Stimulated activated memory B cell treated with anti-CD40 and anti-IgM and Interleukin-4, amounts not matched to agents 10 μg/mL and 1 μg/mL and 100 μg/mL, for 72 hours (primary cell): ENCODE measurements at regions not wholly inside any gene's neighbourhood (a gene's known extent, or its start where the extent isn't known, plus 50 kb on each side); places are given as distances from the start of the nearest gene placed in this dataset.
"Not testable (repeated sequence)": the region's sequence is repeated elsewhere in the genome, so short reads cannot be mapped to it uniquely, and the experiment has no call there.

Experiments
- ATAC-seq: fragments of 150-1000 bp; cut with Tn5 transposase; 2 replicates; pipeline ENCODE4 v1.10.0; 2021
- H3K27ac Mint-ChIP-seq: one replicate; pipeline ENCODE4 v1.8.0; 2022; ENCODE audit warnings: mild to moderate bottlenecking, mixed read lengths
- H3K27me3 Mint-ChIP-seq: one replicate; pipeline ENCODE4 v1.8.0; 2022; ENCODE audit warnings: mixed read lengths
- H3K36me3 Mint-ChIP-seq: one replicate; pipeline ENCODE4 v1.8.0; 2022; ENCODE audit warnings: mixed read lengths
- H3K4me1 Mint-ChIP-seq: one replicate; pipeline ENCODE4 v1.8.0; 2022; ENCODE audit warnings: mixed read lengths
- H3K4me3 Mint-ChIP-seq: one replicate; pipeline ENCODE4 v1.8.0; 2022; ENCODE audit warnings: mild to moderate bottlenecking, moderate library complexity, mixed read lengths
- H3K9me3 Mint-ChIP-seq: one replicate; pipeline ENCODE4 v1.8.0; 2022; ENCODE audit warnings: mixed read lengths

GRCh38 chr1:30008372-30008997 lies 714.9 kb downstream of the MATN1 start:
- no peak overlapping the region for H3K27ac Mint-ChIP-seq
- H3K9me3 Mint-ChIP-seq, result no peaks in the 10 kb centered on the region
- no peaks in the 10 kb centered on the region for H3K36me3 Mint-ChIP-seq
- no peaks in the 10 kb centered on the region for H3K4me1 Mint-ChIP-seq
- peaks cover 22% of the 10 kb centered on the region for H3K27me3 Mint-ChIP-seq
- ATAC-seq, result no peak
- no peak overlapping the region for H3K4me3 Mint-ChIP-seq

GRCh38 chr1:30005972-30006619 lies 717.3 kb downstream of the MATN1 start:
- Mint-ChIP-seq H3K9me3 (no peaks in the 10 kb centered on the region), H3K27ac (no peak overlapping the region), H3K4me3 (no peak overlapping the region), H3K36me3 (no peaks in the 10 kb centered on the region), H3K4me1 (no peaks in the 10 kb centered on the region), H3K27me3 (peaks cover 5% of the 10 kb centered on the region)
- ATAC-seq, result no peak

DNA sequence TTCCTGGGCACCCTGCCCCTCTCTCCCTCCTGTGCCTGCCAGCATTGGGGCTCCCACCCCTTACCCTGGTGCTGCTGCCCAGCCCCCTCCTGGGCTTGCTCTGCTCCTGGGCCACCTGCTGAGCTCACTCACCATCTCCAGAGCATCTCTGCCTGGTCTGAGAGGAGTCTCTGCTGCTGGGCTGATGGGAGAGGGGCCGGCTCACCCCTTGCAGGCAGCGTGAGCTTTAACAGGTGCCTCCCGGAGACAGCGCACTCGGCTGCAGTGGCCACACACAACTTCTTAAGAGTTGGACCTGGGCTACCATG lies 721.7 kb downstream of the MATN1 start:
- Mint-ChIP-seq H3K27ac (no peak overlapping the region), H3K4me1 (no peaks in the 10 kb centered on the region), H3K4me3 (no peak overlapping the region), H3K36me3 (no peaks in the 10 kb centered on the region), H3K27me3 (no peaks in the 10 kb centered on the region), H3K9me3 (no peaks in the 10 kb centered on the region)
- peak; percentile 4 for ATAC-seq

DNA sequence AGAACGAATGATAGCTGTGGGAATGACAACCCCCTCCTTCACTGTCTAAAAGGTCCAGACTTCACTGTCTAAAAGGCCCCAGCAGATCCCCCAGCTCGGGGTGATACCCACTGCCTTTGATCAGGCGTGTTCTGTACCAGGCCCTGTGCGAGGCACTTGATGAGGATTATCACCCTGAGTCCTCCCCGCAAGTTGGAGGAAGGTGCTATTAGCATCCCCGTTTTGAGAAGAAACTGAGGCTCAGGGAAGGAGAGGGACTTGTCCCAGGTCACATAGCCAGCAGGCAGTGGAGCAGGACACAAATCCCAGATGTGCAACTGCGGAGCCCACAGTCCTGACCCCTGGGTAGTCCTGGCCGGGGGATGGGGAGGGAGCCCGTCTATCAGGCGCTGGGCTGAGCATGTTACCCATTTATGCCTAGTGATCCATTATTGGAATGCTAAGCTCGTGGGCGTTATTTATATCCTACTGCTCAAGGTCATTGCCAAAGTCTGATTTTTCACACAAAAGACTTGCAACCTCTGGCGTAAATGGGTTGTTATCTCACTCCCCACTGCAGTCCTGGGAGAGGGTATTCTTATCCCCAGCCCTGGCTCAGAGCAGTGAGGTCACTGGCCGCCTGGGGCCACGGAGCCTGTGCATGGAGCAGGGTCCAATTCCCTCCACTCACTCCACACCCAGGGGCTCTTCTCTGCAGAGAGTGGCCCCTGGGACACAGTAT lies 722.2 kb downstream of the MATN1 start:
- Mint-ChIP-seq H3K27ac (no peak overlapping the region), H3K4me3 (no peak overlapping the region), H3K36me3 (no peaks in the 10 kb centered on the region), H3K9me3 (peaks cover 2% of the 10 kb centered on the region), H3K4me1 (no peaks in the 10 kb centered on the region), H3K27me3 (no peaks in the 10 kb centered on the region)
- no peak for ATAC-seq

- Mint-ChIP-seq H3K4me3 (no peak overlapping the region), H3K9me3 (peaks cover 5% of the 10 kb centered on the region), H3K27ac (no peak overlapping the region), H3K36me3 (no peaks in the 10 kb centered on the region), H3K27me3 (no peaks in the 10 kb centered on the region), H3K4me1 (no peaks in the 10 kb centered on the region)
- no peak for ATAC-seq
These were observed 723.1 kb downstream of the MATN1 start for GRCh38 chr1:30000266-30000665.

DNA sequence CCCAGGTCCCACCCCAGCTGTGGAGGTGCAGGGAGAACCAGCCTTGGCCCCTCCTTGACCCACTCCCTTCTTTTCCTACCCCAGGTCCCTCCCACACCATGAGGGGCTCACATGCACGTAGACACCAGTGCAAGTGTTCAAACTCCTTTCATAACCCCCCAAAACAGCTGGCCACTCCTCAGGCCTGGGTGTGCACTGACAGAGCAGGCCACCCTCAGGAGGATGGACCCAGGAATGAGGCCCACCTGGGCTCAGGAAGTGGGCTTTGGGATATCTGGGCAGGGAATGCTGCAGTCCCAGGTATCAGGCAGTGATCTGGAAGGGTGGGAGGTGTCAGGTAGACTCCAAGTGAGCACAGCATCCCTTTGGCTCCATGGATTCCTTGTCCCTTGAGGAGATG lies 723.8 kb downstream of the MATN1 start:
- H3K9me3 Mint-ChIP-seq, result peaks cover 8% of the 10 kb centered on the region
- no peak for ATAC-seq
- no peak overlapping the region for H3K4me3 Mint-ChIP-seq

DNA sequence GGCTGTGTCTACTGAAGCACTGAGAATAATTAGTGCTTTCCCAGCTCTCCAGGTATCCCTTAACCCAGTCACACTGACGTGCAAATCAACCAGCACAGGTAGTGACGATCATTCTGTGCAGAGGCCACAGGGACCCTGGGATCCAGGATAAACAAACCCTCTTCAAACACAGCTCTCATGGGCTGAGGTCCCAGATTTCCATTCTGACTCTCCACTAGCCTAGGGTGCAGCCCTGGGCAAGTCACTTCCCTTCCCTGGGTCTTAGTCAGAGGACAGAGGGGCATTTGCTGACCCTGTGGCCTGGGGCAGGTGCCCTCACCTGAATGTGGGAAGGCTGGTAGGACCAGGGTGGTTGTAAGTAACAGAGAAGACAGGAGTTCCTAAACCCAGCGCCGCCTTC lies 724.7 kb downstream of the MATN1 start:
- Mint-ChIP-seq H3K4me3 (no peak overlapping the region), H3K4me1 (no peaks in the 10 kb centered on the region), H3K27ac (no peak overlapping the region), H3K36me3 (no peaks in the 10 kb centered on the region), H3K9me3 (peaks cover 8% of the 10 kb centered on the region), H3K27me3 (no peaks in the 10 kb centered on the region)
- ATAC-seq, result no peak

More for the DNA sequence above, 723.8 kb downstream of the MATN1 start:
- Mint-ChIP-seq H3K27me3 (no peaks in the 10 kb centered on the region), H3K4me1 (no peaks in the 10 kb centered on the region), H3K36me3 (no peaks in the 10 kb centered on the region), H3K27ac (no peak overlapping the region)

GRCh38 chr1:29997818-29998217 lies 725.6 kb downstream of the MATN1 start:
- not testable (repeated sequence) for H3K27ac Mint-ChIP-seq, H3K4me1 Mint-ChIP-seq, H3K27me3 Mint-ChIP-seq, H3K4me3 Mint-ChIP-seq, ATAC-seq, H3K36me3 Mint-ChIP-seq
- peaks cover 13% of the 10 kb centered on the region for H3K9me3 Mint-ChIP-seq

DNA sequence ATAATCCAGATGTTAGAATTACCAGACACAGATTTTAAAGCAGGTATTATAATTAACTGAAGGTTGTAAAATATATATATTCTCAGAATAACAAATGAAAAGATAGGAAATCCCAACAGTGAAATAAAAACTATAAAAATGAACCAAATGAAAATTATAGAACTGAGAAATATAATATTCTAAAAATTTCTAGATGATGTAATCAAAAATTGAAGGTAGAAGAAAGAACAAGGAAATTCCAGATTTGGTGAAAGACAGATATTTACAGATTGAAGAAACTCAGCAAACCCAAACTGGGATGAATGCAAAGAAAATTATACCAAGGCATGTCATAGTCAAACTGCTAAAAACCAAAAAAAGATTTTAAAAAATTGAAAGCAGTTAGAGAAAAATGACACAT lies 729.4 kb downstream of the MATN1 start:
- no peak for ATAC-seq
- Mint-ChIP-seq H3K4me1 (no peaks in the 10 kb centered on the region), H3K4me3 (no peak overlapping the region), H3K27me3 (peaks cover 9% of the 10 kb centered on the region), H3K27ac (no peak overlapping the region), H3K9me3 (peaks cover 13% of the 10 kb centered on the region), H3K36me3 (no peaks in the 10 kb centered on the region)

GRCh38 chr1:29991815-29992214 lies 731.6 kb downstream of the MATN1 start:
- H3K27me3 Mint-ChIP-seq, result peaks cover 9% of the 10 kb centered on the region
- H3K36me3 Mint-ChIP-seq, result no peaks in the 10 kb centered on the region
- no peak overlapping the region for H3K4me3 Mint-ChIP-seq
- no peak for ATAC-seq
- no peak overlapping the region for H3K27ac Mint-ChIP-seq
- peaks cover 13% of the 10 kb centered on the region for H3K9me3 Mint-ChIP-seq
- no peaks in the 10 kb centered on the region for H3K4me1 Mint-ChIP-seq

DNA sequence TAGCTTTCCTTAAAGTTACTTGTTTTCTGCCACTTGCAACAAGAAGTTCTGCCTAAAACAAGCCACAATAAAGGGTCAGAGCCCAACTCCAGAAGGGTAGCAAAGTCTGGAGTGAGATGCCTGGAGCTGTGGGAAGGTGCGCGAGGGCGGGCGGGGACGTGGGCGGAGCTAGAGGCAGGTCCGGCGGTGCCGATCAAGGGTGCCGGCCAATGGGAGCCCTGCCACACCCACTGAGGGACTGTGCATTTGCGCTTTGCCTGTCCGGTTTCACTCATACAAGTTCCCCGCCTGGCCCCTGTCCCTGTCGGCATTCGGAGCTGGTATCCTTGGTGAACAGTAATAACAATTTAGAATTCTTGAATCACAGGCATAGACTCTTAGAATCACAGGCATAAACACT lies 732.4 kb downstream of the MATN1 start:
- H3K9me3 Mint-ChIP-seq, result peaks cover 9% of the 10 kb centered on the region
- no peak overlapping the region for H3K4me3 Mint-ChIP-seq
- peaks cover 9% of the 10 kb centered on the region for H3K27me3 Mint-ChIP-seq
- no peaks in the 10 kb centered on the region for H3K36me3 Mint-ChIP-seq
- H3K27ac Mint-ChIP-seq, result no peak overlapping the region
- H3K4me1 Mint-ChIP-seq, result no peaks in the 10 kb centered on the region
- no peak for ATAC-seq

DNA sequence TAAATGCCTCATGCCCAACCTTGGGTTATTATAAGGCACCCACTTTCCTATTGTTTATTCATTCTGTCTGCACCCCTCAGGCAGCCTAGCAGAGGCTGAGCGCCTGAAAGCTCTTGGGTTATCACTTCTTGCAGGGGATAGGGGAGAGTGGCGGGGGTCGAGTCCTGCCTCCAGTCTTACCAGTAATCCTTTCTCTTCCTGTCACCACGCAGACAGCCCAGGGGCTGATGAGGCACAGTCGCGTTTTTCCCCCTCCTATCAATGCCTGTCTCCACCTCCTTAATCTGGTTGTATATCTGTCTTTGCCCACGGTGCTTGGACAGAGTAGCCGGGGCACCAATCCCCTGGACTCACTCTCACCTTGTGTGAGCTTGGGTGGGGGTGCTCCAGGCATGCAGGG lies 733.1 kb downstream of the MATN1 start:
- no peak overlapping the region for H3K27ac Mint-ChIP-seq
- H3K4me3 Mint-ChIP-seq, result no peak overlapping the region
- ATAC-seq, result no peak

DNA sequence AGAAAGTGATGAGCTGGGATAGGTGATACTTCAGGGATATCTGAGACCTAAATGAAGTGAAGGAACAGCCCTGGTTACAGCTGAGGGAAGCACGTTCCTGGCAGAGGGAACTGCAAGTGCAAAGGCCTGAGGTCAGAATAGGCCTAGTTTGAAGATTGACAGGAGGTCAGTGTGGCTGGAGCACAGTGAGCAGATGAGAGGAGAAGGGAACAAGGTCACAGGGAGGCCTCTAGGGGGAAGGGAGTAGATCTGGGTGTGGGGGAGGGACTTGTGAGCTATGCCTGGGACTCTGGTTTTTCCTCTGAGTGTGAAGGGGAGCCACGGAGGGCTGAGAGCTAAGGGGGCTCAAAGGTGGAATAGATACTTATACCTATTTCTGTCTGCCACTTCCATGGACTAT lies 736.4 kb downstream of the MATN1 start:
- peaks cover 5% of the 10 kb centered on the region for H3K9me3 Mint-ChIP-seq
- H3K27ac Mint-ChIP-seq, result no peak overlapping the region
- H3K27me3 Mint-ChIP-seq, result peaks cover 17% of the 10 kb centered on the region
- ATAC-seq, result no peak
- H3K4me1 Mint-ChIP-seq, result no peaks in the 10 kb centered on the region
- H3K4me3 Mint-ChIP-seq, result no peak overlapping the region
- H3K36me3 Mint-ChIP-seq, result no peaks in the 10 kb centered on the region

More for the DNA sequence above, 733.1 kb downstream of the MATN1 start:
- Mint-ChIP-seq H3K27me3 (peaks cover 9% of the 10 kb centered on the region), H3K4me1 (no peaks in the 10 kb centered on the region), H3K9me3 (peaks cover 8% of the 10 kb centered on the region), H3K36me3 (no peaks in the 10 kb centered on the region)

DNA sequence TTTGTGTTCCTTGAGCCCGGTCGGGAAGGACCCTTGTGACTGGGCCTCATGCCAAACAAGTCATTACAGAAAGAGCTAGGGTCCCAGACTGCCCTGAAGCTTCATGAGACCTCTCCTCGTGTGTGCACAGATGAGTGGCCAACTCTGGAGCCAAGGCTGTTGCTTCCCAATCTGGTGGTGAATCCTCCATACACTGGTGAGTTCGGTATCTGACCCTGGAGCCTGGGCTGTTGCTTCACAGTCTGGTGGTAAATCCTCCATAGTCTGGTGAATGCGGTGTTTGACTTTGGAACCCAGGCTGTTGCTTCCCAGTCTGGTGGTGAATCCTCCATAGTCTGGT lies 737.8 kb downstream of the MATN1 start:
- Mint-ChIP-seq H3K4me1 (no peaks in the 10 kb centered on the region), H3K27ac (no peak overlapping the region), H3K27me3 (peaks cover 28% of the 10 kb centered on the region), H3K4me3 (no peak overlapping the region), H3K9me3 (peaks cover 7% of the 10 kb centered on the region), H3K36me3 (no peaks in the 10 kb centered on the region)
- ATAC-seq, result no peak

DNA sequence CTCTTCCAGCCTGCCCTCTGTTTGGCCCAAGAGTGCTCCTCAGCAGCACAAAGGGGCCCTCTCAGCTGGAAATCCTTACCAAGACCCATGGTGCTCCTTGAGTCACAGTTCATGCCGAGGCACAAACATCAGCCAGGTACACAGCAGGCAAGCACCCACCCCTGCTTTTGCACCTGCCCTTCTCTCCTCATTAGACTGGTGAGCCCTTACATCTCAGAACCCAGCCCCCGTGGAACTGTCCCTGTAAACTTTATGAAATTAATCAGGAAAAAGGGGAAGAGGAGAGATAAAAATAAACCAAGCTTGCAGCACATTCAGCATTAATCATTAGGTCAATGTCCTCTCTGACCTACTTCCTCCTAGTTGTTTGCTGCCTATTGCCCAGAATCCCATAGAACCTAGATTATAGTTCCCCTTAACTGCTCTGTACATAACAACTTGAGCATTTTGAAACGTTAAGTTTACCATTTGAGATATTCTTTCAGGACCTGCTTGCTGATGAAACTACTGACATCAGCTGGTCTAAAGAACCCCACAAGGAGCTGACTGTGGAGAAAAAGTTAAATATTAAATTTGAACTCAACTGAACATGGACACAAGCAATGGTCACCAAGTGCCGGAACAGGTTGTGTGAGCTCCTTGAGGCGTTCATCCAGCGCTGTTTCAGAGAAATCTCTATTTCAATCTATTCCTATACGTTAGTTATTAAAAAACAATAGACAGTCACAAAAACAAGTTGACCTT lies 738.4 kb downstream of the MATN1 start:
- no peak for ATAC-seq
- Mint-ChIP-seq H3K9me3 (peaks cover 7% of the 10 kb centered on the region), H3K4me3 (no peak overlapping the region), H3K27me3 (peaks cover 22% of the 10 kb centered on the region), H3K4me1 (no peaks in the 10 kb centered on the region), H3K27ac (no peak overlapping the region), H3K36me3 (no peaks in the 10 kb centered on the region)
